Right lobe of liver (tissue), 4 donors: ENCODE measurements at regions not wholly inside any gene's neighbourhood (a gene's known extent, or its start where the extent isn't known, plus 50 kb on each side); places are given as distances from the start of the nearest gene placed in this dataset.

ENCODE experiments used
- POLR2A ChIP-seq: fragments of 450-650 bp; IDR thresholded peaks from one replicate; pipeline ENCODE4 v1.6.1; 2017; ENCODE audit warnings: antibody characterized with exemption, mild to moderate bottlenecking
- TF ChIP-seq, protein P1 (sequence below), 4 donors: fragments of 200-600 bp in 3 of 4; fragments of 450-650 bp in 1 of 4; IDR thresholded peaks; one replicate each; pipeline versions ENCODE4 v1.5.1 to v1.8.0; 2016 to 2022; ENCODE audit warnings: antibody characterized with exemption in 4 of 4, mild to moderate bottlenecking in 2 of 4
- donor health status: DM: no; HTN: no; CAD: no.
- donor health status: DM: no; HTN: no; CAD: no.
- donor health status: DM: no; HTN: yes; CAD: no.

- TF ChIP-seq, protein P1, sequence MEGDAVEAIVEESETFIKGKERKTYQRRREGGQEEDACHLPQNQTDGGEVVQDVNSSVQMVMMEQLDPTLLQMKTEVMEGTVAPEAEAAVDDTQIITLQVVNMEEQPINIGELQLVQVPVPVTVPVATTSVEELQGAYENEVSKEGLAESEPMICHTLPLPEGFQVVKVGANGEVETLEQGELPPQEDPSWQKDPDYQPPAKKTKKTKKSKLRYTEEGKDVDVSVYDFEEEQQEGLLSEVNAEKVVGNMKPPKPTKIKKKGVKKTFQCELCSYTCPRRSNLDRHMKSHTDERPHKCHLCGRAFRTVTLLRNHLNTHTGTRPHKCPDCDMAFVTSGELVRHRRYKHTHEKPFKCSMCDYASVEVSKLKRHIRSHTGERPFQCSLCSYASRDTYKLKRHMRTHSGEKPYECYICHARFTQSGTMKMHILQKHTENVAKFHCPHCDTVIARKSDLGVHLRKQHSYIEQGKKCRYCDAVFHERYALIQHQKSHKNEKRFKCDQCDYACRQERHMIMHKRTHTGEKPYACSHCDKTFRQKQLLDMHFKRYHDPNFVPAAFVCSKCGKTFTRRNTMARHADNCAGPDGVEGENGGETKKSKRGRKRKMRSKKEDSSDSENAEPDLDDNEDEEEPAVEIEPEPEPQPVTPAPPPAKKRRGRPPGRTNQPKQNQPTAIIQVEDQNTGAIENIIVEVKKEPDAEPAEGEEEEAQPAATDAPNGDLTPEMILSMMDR (IDR thresholded peaks at IDR 0.05) = no peak
- no peak for TF ChIP-seq POLR2A
Observed at GRCh38 chr16:6362321-6362720, 970.3 kb upstream of the RBFOX1 start.
